SIG-M5 treated with dmso at 0.1 percent for 504 hours (cell line): ENCODE measurements at regions not wholly inside any gene's neighbourhood (a gene's known extent, or its start where the extent isn't known, plus 50 kb on each side); places are given as distances from the start of the nearest gene placed in this dataset.
A peak's percentile ranks its signal among the peaks of the same experiment; 100 is the strongest.

Experiments
- DNase-seq: peaks from one replicate; lab custom pipeline; 2025; ENCODE audit not compliant: unreplicated experiment; lab: John Stamatoyannopoulos, UW

DNA sequence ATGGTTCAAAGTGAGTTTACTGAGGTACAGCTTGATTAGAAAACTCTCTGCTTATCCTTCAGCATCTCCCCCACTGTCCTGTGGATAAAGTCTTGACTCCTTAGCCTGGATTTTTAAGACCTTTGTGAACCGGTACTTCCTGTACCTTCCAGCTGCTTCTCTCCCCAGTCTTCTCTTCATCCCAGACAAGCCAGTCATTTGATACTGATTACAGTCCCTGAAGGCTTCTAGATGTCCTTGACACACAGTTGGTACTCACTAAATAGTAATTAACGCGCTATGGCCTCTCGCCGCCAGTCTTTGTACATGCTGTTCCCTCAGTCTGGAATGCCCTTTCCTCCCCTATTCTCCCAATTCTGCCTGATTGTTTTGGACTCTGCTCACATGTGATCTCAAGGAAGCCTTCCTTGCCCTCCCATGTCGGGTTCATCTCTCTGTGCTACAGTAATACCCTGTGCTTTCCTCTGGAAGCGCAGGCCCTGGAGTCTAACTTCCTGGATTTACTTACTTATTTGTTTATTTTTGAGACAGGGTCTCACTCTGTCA lies 50.6 kb upstream of the PTGR2 start:
- no peak for DNase-seq

DNA sequence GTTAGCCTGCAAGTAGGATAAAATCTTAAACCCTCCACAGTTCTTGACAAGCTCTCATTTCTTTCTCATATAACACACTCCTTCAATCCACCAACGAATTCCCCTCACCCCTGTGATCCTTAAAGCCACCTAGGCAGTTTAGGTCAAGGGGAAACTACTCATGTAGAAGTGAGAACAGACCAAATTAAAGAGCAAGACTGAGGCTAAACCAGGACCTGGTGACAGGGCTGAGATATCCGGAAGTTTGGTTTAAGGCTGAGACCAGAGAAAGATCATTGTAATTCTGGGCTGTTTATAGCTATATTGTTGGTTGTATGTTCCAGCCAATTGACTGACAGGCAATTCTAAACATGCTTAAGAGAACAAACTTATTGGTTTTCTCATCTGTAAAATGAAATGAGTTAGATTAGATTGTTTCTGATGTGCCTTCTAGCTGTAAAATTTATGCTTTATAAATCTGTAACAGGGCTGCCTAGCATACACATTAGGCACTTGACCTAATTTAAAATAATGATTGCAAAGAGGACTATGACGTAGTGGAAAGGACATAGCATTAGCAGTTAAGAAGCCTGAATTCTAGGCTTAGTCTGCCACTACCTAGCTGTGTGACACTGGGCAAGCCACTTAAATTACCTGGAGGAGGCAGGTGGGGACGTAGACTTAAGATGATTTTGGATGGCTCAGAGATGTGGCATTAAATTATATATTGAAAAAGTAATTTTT lies 53.9 kb upstream of the PTGR2 start:
- DNase-seq, result no peak

DNA sequence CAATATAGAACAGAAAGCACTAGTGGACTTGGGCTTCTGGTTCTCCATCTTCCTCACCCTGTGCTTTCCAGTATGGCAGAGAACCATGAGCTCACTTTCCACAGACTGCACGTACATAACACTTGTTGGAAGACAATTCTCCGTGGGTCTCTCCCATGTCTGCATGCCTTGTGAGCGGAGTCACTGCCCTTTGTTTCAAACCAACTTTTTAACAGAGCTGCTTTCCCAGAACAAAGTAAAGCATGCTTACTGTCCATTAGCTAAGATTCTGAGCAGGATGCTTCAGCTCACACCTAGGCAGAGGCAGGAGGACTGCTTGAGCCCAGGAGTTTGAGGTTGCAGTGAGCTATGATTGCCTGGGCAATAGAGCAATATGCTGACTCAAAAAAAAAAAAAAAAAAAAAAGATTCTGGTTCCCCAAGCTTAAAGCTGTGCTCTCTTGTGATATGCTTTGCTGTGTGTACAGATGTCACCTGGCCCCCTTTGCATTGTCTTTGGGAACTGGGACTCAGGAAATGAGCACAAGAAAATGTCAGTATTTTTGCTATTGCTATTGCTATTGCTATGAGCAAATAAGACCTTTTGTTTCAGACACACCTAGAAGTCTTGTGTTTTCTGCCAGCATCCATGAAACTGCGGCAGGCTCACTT lies 54.6 kb upstream of the PTGR2 start:
- DNase-seq, result no peak

DNA sequence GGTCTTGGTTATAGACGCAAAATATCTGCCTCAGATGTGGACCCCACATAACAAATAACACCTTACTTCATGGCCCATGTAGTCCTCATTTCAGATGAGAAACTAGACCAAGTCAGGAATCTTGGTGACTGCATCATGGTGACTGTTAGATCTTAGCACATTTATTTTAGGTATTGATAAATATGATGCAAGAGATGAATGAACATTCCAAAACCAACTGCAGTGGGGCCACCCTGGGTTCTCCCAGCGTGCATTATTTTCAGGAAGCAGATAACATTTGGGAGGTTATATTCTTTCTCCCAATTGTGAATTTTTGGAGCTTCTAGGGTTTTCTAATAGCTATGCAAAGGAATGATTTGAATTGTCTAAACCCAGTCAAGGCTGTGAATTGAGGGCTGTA lies 55.2 kb upstream of the PTGR2 start:
- DNase-seq, result no peak

DNA sequence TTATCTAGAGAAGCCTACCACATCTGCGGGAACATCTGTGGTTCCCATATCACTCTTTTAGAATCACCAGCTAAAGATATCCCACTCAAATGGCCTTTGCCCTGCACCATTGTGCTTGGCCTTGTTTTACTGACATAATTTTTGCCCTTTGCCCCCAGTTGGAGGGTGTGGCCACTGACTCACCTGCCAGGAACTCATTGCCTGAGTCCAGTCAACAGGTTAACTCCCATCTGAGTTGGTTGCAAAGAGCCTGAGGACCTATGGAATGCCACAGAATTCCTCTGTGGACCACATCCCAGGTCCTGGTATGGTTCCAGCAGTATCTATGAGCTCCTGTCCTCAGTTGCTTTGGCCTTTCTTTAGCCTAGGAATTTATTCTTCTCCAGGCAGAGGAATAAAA lies 55.7 kb upstream of the PTGR2 start:
- DNase-seq, result peak; percentile 20

DNA sequence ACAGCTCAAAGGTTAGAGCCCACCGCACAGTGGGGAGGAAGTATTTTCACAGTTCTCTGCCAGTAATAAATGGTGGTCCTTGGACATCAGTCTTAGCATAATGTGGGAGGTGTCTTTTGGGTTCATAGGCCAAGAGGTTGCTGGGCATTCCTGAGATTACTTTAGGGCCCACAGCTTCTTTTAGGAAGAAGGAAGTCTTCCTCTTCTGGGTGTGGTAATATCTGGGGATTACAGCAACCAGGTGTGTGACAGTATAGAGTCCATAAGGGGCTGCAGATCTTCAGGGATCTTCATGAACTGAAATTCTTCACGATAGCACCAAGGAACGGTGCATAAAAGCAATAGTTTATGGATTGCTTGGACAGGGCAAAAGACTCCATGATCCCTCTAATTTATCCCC lies 56.2 kb upstream of the PTGR2 start:
- no peak for DNase-seq

DNA sequence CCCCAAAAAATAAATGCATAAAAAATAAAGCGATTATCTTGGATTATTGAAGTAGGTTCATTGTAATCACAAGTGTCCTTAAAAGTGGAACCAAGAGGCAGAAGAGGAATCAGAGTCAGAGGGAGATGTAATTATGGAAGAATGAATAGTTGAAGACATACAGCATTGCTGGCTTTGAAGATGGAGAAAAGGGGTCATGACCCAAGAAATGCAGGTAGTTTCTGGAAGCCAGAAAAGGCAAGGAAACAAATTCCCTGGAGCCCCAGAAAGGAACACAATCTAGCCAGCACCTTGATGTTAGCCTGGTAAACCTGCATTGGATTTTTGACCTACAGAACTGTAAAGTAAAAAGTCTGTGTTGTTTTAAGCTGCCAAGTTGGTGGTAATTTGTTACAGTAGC lies 57.5 kb upstream of the PTGR2 start:
- DNase-seq, result no peak

DNA sequence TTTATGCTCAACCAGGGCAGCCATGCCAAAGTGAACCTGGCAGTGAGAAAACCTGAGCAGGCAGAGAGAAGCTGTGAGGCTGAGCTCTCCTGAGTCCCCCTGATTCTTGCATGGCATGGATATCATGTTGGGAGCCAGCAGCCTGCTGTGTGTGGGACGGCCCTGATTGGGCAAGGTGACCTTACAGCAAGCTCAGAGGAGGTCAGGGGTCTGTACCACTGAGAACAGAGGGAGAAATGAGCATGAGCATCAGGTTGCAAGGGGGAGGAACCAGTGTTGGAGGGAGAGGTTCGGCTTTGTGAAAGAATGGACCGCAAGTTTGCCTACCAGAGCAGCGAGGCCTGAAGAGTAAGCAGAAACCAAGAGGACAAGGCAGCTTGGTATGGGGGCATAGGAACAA lies 59.1 kb upstream of the PTGR2 start:
- no peak for DNase-seq

DNA sequence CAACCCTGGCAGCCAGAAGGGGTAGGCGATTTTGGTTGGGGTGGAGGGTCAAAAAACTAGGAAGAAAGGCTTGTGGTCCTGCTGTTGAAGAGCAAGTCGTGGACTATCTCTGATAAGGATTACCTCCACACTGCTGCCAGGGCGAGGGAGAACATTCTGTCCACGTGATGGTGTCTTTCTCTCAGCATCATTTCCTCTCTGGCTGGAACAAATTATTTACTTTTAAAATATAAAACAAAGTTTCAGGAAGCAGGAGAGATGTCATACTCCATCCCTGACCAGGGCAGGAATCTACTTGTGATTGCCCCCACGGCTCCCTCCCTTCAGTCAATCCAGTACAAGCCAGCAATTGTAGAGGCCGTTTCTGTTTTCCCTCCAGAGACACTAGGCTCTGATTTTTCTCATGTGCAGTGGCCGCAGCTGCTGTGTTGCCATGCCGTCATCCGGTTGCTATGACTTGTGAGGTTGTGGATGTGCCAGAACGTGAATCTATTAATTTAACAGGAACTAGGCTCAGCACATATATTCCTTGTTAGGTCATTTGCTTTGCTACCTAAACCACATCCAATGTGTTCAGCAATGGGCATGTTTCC lies 61.5 kb upstream of the PTGR2 start:
- no peak for DNase-seq

DNA sequence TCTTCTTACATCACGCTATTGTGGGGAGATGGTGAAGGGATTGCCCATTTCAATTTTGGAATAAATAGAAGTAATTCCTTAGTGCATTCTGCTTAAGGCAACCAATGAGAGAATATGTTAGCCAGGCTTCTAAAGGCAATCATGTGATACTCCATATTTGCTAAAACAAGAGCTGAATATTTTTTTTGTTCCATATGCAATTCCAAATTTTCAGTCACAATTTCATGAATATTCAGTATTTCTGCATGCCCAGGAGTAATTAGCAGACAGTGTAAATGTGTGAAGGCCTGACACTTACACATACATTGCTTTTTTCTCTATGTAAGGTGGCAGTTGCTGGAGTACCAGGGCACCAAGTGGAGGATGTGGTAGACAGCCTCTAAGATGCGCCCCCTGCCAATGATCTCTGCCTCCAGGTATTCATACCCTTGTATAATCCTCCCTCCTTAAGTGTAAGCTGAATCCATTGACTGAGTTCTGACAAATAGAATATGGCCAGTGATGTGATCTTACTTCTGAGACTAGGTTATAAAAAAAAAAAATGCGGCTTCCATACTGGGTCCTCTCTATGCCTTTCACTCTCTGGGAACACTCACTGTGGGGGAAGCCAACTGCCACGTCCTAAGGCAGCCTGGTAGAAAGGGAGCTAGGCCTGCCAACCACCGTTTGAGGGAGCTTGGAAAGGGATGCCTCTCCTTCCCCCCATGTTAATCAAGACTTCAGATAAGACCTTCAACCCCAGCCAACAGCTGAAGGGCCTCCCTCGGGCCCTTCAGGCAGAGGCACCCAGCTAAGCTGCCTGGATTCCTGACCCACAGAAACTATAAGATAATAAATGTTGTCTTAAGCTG lies 62.7 kb upstream of the PTGR2 start:
- DNase-seq, result no peak

DNA sequence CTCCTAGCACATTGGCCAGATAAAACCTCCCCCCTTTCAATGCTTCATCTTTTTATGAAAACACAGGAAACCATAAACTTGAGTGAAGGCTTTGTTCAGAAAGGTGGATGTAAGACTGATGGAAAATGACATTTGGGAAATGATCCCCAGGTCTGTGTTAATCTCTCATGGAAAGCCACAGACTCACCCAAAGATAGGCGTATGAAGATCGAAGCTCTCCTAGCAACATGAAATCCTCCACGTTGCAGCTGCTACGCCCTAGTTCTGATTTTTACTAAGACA lies 63.4 kb upstream of the PTGR2 start:
- no peak for DNase-seq

DNA sequence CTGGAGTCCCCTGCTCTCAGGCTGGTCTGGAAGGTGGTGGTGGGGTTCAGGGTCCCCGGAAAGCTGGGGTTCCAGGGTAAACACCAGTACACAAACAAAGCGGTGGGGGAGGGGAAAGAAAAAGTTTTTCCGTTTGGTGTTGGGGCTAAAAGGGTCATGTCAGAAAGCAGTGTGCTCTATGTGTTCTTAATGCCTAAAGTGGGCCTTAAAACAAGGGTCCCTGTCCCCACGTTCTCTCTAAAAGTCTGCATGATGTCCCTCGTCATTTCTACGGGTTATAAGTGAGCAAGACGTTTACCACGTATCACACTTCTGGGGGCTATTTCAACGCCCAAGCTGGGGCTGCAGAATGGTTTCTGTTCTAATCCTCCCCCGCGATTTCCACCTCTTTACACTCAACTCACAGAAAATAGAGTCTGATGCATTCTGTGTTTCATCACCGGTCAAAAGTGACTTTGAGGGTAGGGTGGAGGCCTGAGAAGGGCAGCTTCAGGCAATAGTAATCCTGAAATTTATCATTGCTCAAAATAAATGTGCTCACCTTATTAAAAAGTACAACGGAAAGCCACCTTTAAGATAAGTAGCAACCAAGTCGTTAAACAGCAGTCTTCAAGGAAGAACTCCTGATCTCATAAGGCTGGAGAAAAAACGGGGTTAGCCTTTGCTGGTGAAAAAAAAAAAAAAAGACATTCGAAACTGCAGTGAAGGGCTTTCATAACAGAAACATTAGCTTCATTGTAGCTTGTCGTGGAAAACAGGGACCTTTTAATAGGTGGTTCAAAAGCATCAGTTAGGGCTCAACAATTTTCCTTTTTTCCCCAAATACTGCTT lies 63.9 kb upstream of the PTGR2 start:
- DNase-seq, result peak; percentile 47

DNA sequence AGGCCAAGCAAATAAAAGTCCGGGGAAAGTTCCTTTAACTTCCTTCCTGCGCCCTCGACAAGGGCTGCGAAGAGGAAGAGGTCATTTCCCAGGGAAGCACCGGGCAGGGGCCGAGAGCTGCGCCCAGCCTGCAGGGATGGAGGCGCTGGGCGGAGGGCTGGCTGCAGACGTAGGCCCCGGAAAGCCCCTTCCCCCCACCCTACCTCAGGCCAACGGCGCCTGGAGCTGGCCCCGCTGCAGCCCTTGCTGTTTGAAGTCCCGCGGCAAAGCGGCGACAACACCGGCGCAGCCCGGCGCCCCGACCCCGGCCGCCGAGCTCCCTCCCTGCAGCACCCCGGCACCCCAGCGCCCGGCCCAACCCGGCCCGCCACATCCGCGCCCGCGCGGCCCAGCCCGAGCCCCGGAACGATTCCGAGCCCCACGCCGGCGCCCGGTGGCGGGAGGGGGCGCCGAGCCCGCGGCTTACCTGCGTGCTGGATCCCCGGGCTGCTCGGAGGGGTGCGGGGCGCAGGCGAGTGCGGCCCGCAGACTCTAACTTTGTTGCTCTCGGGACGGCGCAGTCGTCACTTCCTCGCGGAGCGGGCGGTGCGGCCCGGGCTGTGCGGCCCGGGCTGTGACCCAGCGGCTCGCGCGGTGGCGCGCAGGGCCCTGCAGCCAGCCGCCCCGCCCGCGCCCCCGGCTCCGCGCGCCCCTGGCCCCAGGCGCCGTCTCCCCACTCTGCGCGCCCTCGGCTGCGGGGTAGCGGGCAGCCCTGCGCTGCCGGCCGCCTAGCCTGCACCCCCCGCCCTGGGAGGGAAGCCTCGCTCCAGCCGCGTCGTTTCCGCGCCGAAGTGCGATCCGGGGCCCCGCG lies 64.8 kb upstream of the PTGR2 start:
- DNase-seq, result peak; percentile 31

DNA sequence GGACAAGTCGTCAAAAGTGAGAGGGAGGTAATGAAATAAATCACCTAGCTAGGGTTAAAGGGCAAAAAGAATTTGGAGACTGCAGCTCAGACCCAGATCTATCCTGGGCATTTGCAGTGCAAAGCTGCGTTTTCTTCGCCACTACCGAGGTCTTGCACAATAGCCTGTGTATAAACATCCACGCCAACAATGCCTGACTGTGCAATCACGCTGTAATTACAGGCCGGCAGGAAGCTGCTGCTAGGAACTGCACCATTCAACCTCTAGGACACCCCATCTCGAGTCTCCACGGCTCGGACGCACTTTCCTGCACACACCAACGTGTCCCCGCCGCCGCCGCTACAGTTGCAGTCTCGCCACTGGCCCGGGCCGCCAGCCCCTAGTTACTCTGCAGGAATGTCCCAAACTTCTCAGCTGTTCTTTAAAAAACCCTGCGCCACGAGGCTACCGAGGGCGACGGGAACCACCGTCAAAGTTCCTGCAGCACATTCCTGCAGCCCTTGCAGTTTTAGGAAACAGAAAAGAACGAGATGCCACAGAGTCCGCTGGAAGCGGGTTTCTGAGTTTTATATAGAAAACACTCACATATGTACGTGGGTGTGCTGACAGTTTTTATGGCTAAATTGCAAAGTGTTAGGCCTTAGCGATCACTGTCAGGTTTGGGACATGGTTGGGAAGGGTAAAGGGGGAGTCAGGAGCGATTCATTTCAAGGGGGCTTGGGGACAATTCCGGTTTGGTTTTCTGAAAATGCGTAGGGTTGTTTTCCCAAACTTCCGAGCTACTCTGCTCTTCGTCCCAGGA lies 65.6 kb upstream of the PTGR2 start:
- peak; percentile 95 for DNase-seq

DNA sequence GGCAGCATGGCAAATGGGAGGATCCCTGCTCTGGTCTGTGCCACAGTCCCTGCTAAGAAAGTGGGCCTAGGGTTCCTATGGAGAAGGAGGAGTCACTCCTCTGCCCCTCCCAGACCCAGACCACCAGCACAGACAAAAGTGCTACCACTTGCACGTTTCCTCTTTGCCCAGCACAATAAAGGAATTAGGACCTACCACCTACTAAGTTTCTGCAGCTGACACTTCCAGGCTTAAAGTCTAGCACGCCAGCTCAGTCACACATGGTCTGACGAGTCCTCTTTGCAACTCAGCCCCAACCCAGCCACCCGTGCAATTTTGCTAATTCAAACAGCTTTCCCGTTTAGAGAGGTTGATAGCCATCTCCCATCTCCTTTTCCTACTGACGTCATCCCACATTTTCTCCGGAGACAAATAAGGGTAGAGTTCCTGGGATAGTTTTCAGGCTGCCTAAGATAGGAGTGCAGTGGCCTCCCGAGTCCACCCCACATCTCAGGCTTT lies 66.2 kb upstream of the PTGR2 start:
- peak; percentile 74 for DNase-seq

DNA sequence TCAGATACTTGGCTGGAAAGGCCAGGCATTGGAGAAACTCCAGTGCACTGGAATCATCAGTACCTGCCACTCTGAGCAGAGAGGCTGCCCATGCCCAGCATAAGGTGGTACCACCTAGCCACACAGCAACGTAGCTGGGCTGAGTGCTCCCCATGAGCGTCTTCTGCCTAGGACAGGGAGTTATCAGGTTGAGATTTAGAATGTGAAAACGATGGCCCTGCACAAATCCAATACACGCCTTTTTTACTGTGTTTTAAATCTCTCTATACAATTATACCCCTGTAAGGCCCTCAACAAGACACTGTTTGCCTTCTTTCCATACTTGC lies 66.7 kb upstream of the PTGR2 start:
- no peak for DNase-seq

DNA sequence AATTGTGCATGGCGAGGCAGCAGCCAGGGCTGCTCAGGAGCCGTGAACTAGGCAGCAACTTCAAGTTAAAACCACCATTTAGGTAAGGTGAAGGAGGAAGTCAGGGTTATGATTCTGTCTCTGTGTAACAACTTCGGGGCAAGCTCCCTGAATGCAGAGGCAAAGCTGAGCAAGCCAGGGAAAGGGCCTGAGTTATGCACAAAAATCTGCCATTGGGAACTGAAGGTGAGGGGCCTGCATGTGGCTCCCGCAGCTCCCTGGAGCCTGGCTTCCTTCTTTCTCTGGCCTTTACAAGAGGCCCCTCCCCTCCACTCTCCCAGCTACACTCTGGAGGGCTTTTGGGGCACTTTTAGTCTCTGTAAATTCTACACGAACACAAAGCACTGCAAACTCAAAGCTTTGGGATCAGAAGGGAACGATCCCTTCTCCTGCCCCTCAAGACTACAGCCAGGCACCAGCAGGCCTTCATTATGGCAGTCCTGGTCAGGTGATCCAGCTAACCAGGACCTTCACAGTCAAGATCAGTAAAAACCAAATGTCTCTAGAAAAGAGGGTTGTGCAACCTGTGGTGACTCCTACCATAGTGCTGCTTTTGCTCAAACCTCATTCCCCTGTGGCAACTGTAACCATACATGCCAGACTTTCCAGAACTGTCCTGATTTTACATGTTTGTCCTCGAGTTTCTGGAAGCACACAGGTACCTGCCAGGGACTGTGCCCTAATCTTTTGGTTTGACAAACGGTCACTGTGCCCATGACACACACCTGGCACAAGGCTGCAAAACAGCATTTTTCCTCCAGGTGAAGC lies 67.2 kb upstream of the PTGR2 start:
- DNase-seq, result peak; percentile 73

DNA sequence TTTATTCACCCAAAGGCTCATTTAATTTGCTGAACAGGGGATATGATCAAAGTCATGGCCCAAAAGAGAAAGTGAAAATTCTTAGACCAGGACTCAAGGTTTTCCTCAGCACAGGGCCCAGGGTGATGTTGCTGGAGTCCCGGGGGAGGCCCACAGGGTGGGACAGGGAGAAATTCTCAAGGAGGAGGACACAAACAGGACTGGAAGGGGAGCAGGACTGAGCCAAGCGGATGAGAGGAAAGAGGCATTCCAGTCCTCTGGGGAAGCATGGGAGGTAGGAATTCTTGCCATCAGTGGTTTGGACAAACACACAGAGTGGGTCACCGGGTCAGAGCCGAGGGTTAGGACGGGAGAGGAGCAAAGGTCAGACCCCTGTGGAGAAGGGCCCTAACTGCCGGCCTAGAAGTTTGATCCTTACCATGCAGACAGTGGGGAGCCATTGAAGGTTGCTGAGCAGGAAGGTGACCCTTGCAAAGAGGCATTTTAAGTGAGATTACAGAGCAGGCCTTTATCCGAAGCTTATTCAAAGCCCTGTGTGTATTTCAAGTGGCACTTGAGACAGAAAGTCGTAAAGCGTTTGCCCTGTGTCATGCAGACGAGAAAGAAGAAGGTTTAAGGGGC lies 68.4 kb upstream of the PTGR2 start:
- DNase-seq, result no peak
